NCI-H69 (cell line): ENCODE measurements at regions not wholly inside any gene's neighbourhood (a gene's known extent, or its start where the extent isn't known, plus 50 kb on each side); places are given as distances from the start of the nearest gene placed in this dataset.

Source experiments
- DNase-seq: peaks from one replicate; lab custom pipeline; 2025; lab: John Stamatoyannopoulos, UW

GRCh38 chr5:28523416-28523815 lies 1485.0 kb upstream of the CDH9 start:
- DNase-seq: no peak

GRCh38 chr5:28517691-28518090 lies 1479.3 kb upstream of the CDH9 start:
- no peak for DNase-seq

- DNase-seq: no peak
Measured at GRCh38 chr5:28516722-28517121, 1478.3 kb upstream of the CDH9 start.

GRCh38 chr5:28512648-28513047 lies 1474.3 kb upstream of the CDH9 start:
- DNase-seq: no peak

- DNase-seq: no peak
Measured at GRCh38 chr5:28505121-28505520, 1466.7 kb upstream of the CDH9 start.

GRCh38 chr5:28500511-28500910 lies 1462.1 kb upstream of the CDH9 start:
- DNase-seq: no peak

- no peak for DNase-seq
Measured at GRCh38 chr5:28499766-28500290, 1461.4 kb upstream of the CDH9 start.

GRCh38 chr5:28495876-28496275 lies 1457.5 kb upstream of the CDH9 start:
- no peak for DNase-seq

- no peak for DNase-seq
Measured at GRCh38 chr5:28493456-28493855, 1455.1 kb upstream of the CDH9 start.

- no peak for DNase-seq
Measured at GRCh38 chr5:28488752-28489151, 1450.4 kb upstream of the CDH9 start.

GRCh38 chr5:28483327-28484025 lies 1445.1 kb upstream of the CDH9 start:
- DNase-seq: no peak

- DNase-seq: no peak
Measured at GRCh38 chr5:28473531-28474107, 1435.2 kb upstream of the CDH9 start.

- DNase-seq: no peak
Measured at GRCh38 chr5:28468166-28468565, 1429.8 kb upstream of the CDH9 start.

GRCh38 chr5:28463728-28464127 lies 1425.3 kb upstream of the CDH9 start:
- no peak for DNase-seq

- DNase-seq: no peak
Measured at GRCh38 chr5:28451483-28451882, 1413.1 kb upstream of the CDH9 start.

GRCh38 chr5:28450997-28451396 lies 1412.6 kb upstream of the CDH9 start:
- DNase-seq: no peak

- DNase-seq: no peak
Measured at GRCh38 chr5:28448791-28449190, 1410.4 kb upstream of the CDH9 start.

- no peak for DNase-seq
Measured at GRCh38 chr5:28430565-28431178, 1392.3 kb upstream of the CDH9 start.

- no peak for DNase-seq
Measured at GRCh38 chr5:28421141-28421540, 1382.8 kb upstream of the CDH9 start.

GRCh38 chr5:28415791-28416443 lies 1377.5 kb upstream of the CDH9 start:
- DNase-seq: no peak

- DNase-seq: no peak
Measured at GRCh38 chr5:28414619-28415018, 1376.2 kb upstream of the CDH9 start.

- no peak for DNase-seq
Measured at GRCh38 chr5:28408651-28409050, 1370.3 kb upstream of the CDH9 start.

- no peak for DNase-seq
Measured at GRCh38 chr5:28408186-28408585, 1369.8 kb upstream of the CDH9 start.
